ENCODE measurements at regions not wholly inside any gene's neighbourhood (a gene's known extent, or its start where the extent isn't known, plus 50 kb on each side); places are given as distances from the start of the nearest gene placed in this dataset.

DNA sequence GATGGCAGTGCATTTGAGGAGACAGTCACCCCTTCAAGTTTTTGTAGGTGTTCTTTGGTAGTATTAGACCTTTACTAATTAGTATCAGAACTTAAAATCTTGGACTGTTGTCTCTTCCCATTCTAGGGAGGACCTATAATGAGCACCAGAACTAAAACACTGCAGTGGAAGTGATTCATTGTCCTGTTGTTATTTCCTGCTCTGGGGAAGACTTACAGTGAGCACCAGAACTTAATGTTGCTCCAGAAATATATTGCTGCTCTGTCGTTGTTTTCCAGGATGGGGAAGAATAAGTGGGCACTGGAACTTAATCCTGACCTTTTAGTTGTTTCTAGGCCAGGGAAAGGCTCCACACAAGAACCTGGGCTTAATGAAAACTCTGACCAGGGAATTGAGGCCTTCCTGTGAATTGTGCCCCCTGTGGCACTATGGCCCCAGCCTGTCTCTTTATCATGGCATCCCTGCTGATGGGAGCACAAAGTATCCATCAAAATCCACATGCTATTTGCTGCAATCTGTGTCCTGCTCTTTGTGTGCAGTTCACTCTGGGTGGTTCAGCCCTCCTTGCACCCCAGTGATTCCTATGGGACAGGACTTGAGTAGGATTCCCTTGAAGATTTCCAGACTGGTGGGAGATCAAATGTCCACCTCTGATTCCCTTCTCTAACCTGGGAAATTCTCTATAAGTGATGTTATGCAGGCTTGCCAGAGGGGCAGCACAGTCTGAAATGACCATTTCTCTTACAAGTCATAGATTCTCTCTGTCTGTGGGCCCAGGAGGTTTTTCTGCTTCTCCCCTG lies 175.8 kb downstream of the PAWR start:
- TF ChIP-seq, protein P1, sequence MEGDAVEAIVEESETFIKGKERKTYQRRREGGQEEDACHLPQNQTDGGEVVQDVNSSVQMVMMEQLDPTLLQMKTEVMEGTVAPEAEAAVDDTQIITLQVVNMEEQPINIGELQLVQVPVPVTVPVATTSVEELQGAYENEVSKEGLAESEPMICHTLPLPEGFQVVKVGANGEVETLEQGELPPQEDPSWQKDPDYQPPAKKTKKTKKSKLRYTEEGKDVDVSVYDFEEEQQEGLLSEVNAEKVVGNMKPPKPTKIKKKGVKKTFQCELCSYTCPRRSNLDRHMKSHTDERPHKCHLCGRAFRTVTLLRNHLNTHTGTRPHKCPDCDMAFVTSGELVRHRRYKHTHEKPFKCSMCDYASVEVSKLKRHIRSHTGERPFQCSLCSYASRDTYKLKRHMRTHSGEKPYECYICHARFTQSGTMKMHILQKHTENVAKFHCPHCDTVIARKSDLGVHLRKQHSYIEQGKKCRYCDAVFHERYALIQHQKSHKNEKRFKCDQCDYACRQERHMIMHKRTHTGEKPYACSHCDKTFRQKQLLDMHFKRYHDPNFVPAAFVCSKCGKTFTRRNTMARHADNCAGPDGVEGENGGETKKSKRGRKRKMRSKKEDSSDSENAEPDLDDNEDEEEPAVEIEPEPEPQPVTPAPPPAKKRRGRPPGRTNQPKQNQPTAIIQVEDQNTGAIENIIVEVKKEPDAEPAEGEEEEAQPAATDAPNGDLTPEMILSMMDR (IDR thresholded peaks at IDR 0.05; ENCODE audit: low read depth, low read length), result no peak
- no peak for TF ChIP-seq POLR2A (IDR thresholded peaks at IDR 0.05; ENCODE audit: extremely low read depth, insufficient read length)
- TF ChIP-seq, protein P2, sequence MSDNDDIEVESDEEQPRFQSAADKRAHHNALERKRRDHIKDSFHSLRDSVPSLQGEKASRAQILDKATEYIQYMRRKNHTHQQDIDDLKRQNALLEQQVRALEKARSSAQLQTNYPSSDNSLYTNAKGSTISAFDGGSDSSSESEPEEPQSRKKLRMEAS (IDR thresholded peaks at IDR 0.05; ENCODE audit: low read depth, low read length), result no peak
- no peak for TF ChIP-seq MYC (IDR thresholded peaks at IDR 0.05; ENCODE audit: low read depth, low read length)

Measured in NB4 (cell line).